ENCODE measurements at regions not wholly inside any gene's neighbourhood (a gene's known extent, or its start where the extent isn't known, plus 50 kb on each side); places are given as distances from the start of the nearest gene placed in this dataset.

DNA sequence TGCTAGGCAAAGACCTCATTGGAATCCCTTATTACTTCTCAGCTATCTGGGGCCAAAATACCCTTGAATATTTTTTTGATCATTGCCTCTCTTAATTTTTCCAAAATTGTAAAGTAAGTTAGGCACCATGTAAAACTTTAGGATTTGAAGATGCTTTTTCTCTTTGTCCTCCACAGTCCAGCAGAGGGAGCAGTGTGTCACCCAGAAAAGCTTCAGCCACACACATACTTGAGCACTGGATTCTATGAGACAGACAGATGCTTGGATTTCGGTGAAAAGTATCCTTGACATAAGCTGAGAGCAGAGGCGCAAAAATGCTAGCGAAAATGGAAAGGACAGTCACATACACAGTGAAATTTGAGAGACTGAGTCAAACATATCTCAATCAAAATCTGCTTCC, 74.7 kb upstream of the KCNJ3 start:
- no peak overlapping the region for H3K27ac Mint-ChIP-seq
- H2AFZ ChIP-seq (ENCODE audit: insufficient read depth, low read depth, low read length, poor library complexity, severe bottlenecking) = no peak overlapping the region
- no peaks in the 10 kb centered on the region for H3K27me3 ChIP-seq (ENCODE audit: control insufficient read depth in 2 of 2, insufficient read depth in 2 of 2, low read length in 2 of 2)
- no peaks in the 10 kb centered on the region for H3K36me3 ChIP-seq (replicated peaks in 1 of 2; ENCODE audit: control insufficient read depth in 1 of 2, insufficient read depth in 2 of 2, low read length in 2 of 2)
- H3K4me2 ChIP-seq (replicated peaks; ENCODE audit: extremely low read depth, low read length, poor library complexity, severe bottlenecking) = no peak overlapping the region
- H3K4me3 ChIP-seq (replicated peaks in 1 of 3; ENCODE audit: low read depth in 2 of 3, low read length in 3 of 3) = no peak overlapping the region
- H3K27me3 Mint-ChIP-seq (ENCODE audit: low read depth in 3 of 3) = peaks cover 0 to 5% (median 0%) of the 10 kb centered on the region in 3 donors
- no peaks in the 10 kb centered on the region for H4K20me1 ChIP-seq (ENCODE audit: insufficient read depth, low read length)
- TF ChIP-seq CTCF (IDR thresholded peaks at IDR 0.05) = no peak
- H3K4me1 ChIP-seq (ENCODE audit: control insufficient read depth in 1 of 2, insufficient read depth in 2 of 2, low read length in 2 of 2) = no peaks in the 10 kb centered on the region
- H3K9ac ChIP-seq (ENCODE audit: insufficient read depth, low read length, poor library complexity, severe bottlenecking) = no peak overlapping the region
- peaks cover 0 to 2% (median 0%) of the 10 kb centered on the region in 7 donors for H3K9me3 Mint-ChIP-seq
- H3K4me3 Mint-ChIP-seq = no peak overlapping the region
- H3K4me1 Mint-ChIP-seq = no peaks in the 10 kb centered on the region
- H3K79me2 ChIP-seq (ENCODE audit: insufficient read depth, low read length) = no peaks in the 10 kb centered on the region
- WGBS (ENCODE audit: insufficient coverage) = no CpG with 5 or more reads among the region's 3 CpGs
- intact Hi-C loops (cut with micrococcal nuclease) = no loop called here
- no peak overlapping the region for H3K27ac ChIP-seq (ENCODE audit: low read depth in 1 of 2, low read length in 2 of 2)
- no peaks in the 10 kb centered on the region for H3K36me3 Mint-ChIP-seq
- no peak for DNase-seq
- no peaks in the 10 kb centered on the region for H3K9me3 ChIP-seq (replicated peaks in 1 of 2; ENCODE audit: control insufficient read depth in 1 of 2, insufficient read depth in 1 of 2, low read length in 2 of 2)

DNA sequence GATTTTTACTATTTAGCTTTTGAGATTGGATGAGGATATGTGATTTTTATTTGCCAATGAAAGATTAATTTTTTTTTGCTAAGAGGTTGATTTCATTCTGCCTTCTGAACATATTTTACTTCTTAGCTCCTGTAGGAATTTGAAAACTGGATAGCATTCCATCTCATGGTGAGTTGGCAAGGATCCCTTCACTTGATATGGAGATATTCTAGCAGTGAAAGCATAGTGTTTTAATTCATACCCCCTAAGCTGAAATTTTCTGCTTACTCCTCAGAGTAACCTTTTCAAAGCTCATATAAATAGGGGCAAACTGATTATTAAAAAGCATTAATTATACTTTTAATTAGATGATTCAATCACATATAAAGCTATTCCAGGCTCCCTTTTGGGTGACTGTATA, 61.0 kb upstream of the KCNJ3 start:
- Histone ChIP-seq H3K4me2 (replicated peaks; ENCODE audit: extremely low read depth, low read length, poor library complexity, severe bottlenecking) (no peak overlapping the region), H2AFZ (ENCODE audit: insufficient read depth, low read depth, low read length, poor library complexity, severe bottlenecking) (no peak overlapping the region), H3K9me3 (replicated peaks in 1 of 2; ENCODE audit: control insufficient read depth in 1 of 2, insufficient read depth in 1 of 2, low read length in 2 of 2) (no peaks in the 10 kb centered on the region), H3K36me3 (replicated peaks in 1 of 2; ENCODE audit: control insufficient read depth in 1 of 2, insufficient read depth in 2 of 2, low read length in 2 of 2) (no peaks in the 10 kb centered on the region), H3K79me2 (ENCODE audit: insufficient read depth, low read length) (no peaks in the 10 kb centered on the region), H3K27ac (ENCODE audit: low read depth in 1 of 2, low read length in 2 of 2) (no peak overlapping the region), H4K20me1 (ENCODE audit: insufficient read depth, low read length) (no peaks in the 10 kb centered on the region), H3K27me3 (ENCODE audit: control insufficient read depth in 2 of 2, insufficient read depth in 2 of 2, low read length in 2 of 2) (no peaks in the 10 kb centered on the region), H3K4me3 (replicated peaks in 1 of 3; ENCODE audit: low read depth in 2 of 3, low read length in 3 of 3) (no peak overlapping the region), H3K4me1 (ENCODE audit: control insufficient read depth in 1 of 2, insufficient read depth in 2 of 2, low read length in 2 of 2) (no peaks in the 10 kb centered on the region), H3K9ac (ENCODE audit: insufficient read depth, low read length, poor library complexity, severe bottlenecking) (no peak overlapping the region)
- Mint-ChIP-seq H3K9me3 (peaks cover 0 to 2% (median 0%) of the 10 kb centered on the region in 7 donors), H3K27me3 (ENCODE audit: low read depth in 3 of 3) (no peaks in the 10 kb centered on the region), H3K4me1 (no peaks in the 10 kb centered on the region), H3K4me3 (no peak overlapping the region), H3K27ac (no peak overlapping the region), H3K36me3 (no peaks in the 10 kb centered on the region)
- TF ChIP-seq CTCF (IDR thresholded peaks at IDR 0.05) = no peak
- DNase-seq = no peak
- intact Hi-C loops (cut with micrococcal nuclease) = no loop called here
